Muscle layer of duodenum (tissue), 2 donors: ENCODE measurements at regions not wholly inside any gene's neighbourhood (a gene's known extent, or its start where the extent isn't known, plus 50 kb on each side); places are given as distances from the start of the nearest gene placed in this dataset.
"Not testable (repeated sequence)": the region's sequence is repeated elsewhere in the genome, so short reads cannot be mapped to it uniquely, and the experiment has no call there.

Experiments used
- H3K27ac ChIP-seq: one replicate; pipeline ENCODE4 v1.7.0; 2013; ENCODE audit warnings: mild to moderate bottlenecking, low read length
- H3K27me3 ChIP-seq: one replicate; pipeline ENCODE4 v1.7.0; 2013; ENCODE audit warnings: low read depth, mild to moderate bottlenecking, control low read depth, low read length
- H3K36me3 ChIP-seq, 2 donors: one replicate each; pipeline ENCODE4 v1.7.0; 2013; ENCODE audit warnings: low read length in 2 of 2, control low read depth in 1 of 2, mild to moderate bottlenecking in 1 of 2; ENCODE audit not compliant: insufficient read depth in 2 of 2, control insufficient read depth in 1 of 2
- H3K4me1 ChIP-seq, 2 donors: one replicate each; pipeline ENCODE4 v1.7.0; 2013; ENCODE audit warnings: low read length in 2 of 2, mild to moderate bottlenecking in 2 of 2, control low read depth in 1 of 2, moderate library complexity in 1 of 2; ENCODE audit not compliant: insufficient read depth in 2 of 2, control insufficient read depth in 1 of 2
- H3K4me3 ChIP-seq, 2 donors: one replicate each; pipeline ENCODE4 v1.7.0; 2013; ENCODE audit warnings: low read length in 2 of 2, low read depth in 1 of 2, mild to moderate bottlenecking in 1 of 2
- H3K9me3 ChIP-seq, 2 donors: one replicate each; pipeline ENCODE4 v1.7.0; 2013; ENCODE audit warnings: low read length in 2 of 2, control low read depth in 1 of 2, mild to moderate bottlenecking in 1 of 2; ENCODE audit not compliant: control insufficient read depth in 1 of 2
- donor health status: healthy.

DNA sequence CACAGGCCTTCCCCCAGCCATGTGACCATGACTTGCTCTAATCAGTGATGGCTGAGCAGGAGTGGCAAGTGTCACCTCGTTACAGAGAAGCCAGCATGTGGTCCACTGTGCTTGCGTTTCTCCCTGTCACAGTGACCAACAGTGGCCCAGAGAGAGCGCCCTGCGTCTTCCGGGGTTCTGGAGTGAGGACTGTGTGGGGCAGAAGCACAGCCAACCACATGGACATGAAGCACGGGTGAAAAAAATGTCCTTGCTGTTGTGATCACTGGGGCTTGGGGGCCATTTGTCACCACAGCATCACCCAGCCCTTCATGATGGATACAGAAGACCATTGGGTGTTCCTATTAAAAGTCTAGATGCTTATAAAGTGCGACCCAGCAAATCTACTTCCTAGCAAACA is 174.6 kb upstream of the C14orf180 start:
- Histone ChIP-seq H3K27ac (no peak overlapping the region), H3K9me3 (peaks cover 0 to 7% of the 10 kb centered on the region in 2 donors), H3K36me3 (no peaks in the 10 kb centered on the region), H3K27me3 (no peaks in the 10 kb centered on the region), H3K4me3 (no peak overlapping the region), H3K4me1 (no peaks in the 10 kb centered on the region)

DNA sequence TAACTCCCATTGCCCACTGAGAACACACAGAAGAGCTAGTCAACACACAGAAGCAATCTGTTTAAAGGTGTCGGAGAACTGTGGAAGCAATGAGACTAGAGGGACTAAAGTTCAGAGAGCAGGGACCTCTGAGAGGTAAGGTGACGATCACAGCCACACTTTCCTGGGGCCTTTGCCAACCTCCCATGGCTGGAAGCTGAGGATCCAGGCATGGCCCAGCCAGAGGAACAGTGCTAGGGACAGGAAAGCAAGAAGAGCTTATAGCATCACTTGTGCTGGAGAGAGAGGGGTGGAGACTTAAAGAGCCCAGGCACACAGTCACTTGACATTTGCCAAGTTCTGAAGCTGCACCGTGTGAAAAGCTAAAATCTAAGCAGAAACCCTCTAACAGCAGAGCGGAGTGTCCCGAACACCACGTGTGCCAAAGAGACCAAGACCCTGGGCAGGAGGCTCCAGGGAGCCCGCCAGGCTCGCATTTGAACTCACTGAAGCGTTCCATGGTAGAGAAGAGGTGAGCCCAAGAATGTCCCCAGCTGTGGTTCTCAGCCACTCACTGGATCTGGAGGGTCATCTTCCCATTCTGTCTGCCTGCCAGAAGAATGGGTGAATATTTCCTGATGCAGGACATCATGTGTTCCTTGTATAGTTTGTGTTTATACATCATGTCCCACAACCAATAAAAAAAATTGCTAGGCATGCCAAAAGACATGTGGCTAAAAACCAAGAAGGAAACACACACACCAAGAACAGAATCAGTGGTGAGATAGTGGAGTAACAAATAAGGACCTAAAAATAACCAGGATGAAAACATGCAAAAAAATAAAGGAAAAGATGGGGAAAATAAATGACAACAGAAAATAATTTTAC is 174.0 kb upstream of the C14orf180 start:
- Histone ChIP-seq H3K27me3 (no peaks in the 10 kb centered on the region), H3K4me3 (no peak overlapping the region), H3K36me3 (no peaks in the 10 kb centered on the region), H3K27ac (no peak overlapping the region), H3K4me1 (no peaks in the 10 kb centered on the region), H3K9me3 (peaks cover 0 to 7% of the 10 kb centered on the region in 2 donors)

DNA sequence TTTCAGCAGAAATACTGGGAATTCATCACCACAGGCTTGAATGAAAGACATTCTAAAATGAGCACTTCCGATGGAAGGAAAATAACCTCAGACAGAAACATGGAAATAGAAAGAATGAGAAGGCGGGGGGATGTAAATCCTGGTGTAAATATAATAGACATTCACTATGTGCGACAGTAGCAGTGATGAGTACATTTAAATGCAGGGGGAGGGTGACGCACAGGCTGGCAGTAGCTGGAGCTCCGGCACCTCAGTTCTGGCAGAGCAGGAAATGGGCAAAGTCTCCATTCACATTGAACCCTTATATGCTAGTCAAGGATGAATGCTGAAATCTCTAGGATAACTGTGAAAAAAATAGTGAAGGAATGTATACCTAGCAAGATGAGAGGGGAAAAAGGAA is 172.7 kb upstream of the C14orf180 start:
- Histone ChIP-seq H3K27me3 (no peaks in the 10 kb centered on the region), H3K36me3 (no peaks in the 10 kb centered on the region), H3K9me3 (peaks cover 0 to 7% of the 10 kb centered on the region in 2 donors), H3K4me3 (no peak overlapping the region), H3K4me1 (no peaks in the 10 kb centered on the region), H3K27ac (no peak overlapping the region)

DNA sequence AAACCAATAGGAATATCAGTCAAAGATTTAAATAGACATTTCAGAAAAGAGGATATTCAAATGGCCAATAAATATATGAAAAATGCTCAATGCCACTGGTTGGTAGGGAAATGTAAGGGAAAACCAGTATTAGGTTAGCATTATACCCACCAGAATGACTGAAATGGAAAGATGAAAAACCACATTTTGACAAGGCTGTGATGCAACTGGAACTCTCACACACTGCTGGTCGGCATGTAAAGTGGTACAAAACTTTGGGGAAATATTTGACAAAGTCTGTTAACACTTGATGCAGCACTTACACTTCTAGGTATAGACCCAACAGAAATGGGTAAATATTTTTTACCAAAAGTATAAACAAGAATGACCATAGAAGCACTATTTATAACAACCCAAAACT is 163.2 kb upstream of the C14orf180 start:
- no peaks in the 10 kb centered on the region for H3K27me3 ChIP-seq
- H3K4me1 ChIP-seq = no peaks in the 10 kb centered on the region
- H3K27ac ChIP-seq = no peak overlapping the region
- H3K4me3 ChIP-seq = no peak overlapping the region
- no peaks in the 10 kb centered on the region for H3K9me3 ChIP-seq
- no peaks in the 10 kb centered on the region for H3K36me3 ChIP-seq

DNA sequence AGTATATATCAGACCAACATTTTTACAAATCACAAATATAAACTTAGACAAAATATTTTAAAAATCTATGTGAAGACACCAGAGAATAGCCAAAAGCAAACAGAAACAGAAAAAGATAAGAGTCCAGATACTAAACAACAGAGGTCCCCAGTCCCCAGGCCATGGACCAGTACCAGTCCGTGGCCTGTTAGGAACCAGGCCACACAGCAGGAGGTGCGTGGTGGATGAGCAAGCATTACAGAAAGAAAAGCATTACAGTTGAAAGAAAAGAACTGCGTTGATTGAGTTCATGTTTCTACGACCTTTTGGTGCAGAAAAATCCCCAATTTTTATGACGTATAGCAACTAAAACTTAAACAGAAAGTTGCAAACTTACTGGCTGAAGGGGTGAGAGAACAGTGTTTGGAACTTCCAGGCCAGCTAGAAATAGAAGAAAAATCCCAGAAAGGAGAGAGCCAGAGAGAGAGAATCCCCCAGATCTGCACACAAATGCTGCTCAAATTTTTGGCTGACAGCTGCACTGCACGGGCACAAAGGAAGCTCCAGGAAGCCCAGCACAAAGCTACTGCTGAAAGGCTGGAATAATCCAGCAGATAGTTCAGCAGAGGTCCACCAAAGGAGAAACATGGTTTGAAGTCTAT is 159.6 kb upstream of the C14orf180 start:
- H3K9me3 ChIP-seq = no peaks in the 10 kb centered on the region
- no peak overlapping the region for H3K4me3 ChIP-seq
- H3K27ac ChIP-seq = no peak overlapping the region
- H3K4me1 ChIP-seq = peaks cover 0 to 6% of the 10 kb centered on the region in 2 donors
- H3K36me3 ChIP-seq = no peaks in the 10 kb centered on the region
- H3K27me3 ChIP-seq = no peaks in the 10 kb centered on the region

DNA sequence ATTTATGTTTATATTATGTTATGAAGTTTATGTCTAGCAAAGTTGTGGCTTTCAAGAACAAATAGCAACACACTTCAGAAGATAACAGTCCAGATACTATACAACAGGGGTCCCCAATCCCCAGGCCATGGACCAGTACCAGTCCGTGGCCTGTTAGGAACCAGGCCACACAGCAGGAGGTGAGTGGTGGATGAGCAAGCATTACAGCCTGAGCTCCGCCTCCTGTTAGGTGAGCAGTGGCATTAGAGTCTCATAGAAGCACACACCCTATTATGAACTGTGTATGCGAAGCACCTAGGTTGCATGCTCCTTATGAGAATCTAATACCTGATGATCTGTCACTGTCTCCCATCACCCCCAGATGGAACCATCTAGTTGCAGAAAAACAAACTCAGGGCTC is 159.0 kb upstream of the C14orf180 start:
- H3K27me3 ChIP-seq, H3K9me3 ChIP-seq, H3K4me3 ChIP-seq, H3K27ac ChIP-seq, H3K4me1 ChIP-seq, H3K36me3 ChIP-seq: not testable (repeated sequence)

DNA sequence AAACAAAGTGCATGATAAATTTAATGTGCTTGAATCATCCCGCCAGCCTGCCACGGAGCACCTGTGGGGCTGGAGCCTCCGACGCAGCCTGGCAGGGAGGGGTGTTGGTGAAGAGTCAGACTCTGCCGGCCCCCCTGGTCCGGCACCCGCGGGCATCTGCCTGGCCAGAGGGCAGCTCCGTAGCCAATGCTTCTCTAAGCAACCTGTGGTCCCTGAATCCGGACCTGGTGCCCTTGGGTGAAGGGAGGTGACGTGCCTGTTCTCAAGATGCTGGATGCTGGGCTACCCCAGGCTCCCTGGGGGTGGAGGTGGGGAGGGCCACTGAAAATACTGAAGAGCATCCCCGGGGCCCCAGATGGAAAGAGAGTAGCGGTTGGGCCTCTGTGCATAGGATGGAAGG is 158.6 kb upstream of the C14orf180 start:
- H3K27me3 ChIP-seq = no peaks in the 10 kb centered on the region
- H3K27ac ChIP-seq = no peak overlapping the region
- H3K36me3 ChIP-seq = no peaks in the 10 kb centered on the region
- H3K9me3 ChIP-seq = no peaks in the 10 kb centered on the region
- peaks cover 0 to 6% of the 10 kb centered on the region in 2 donors for H3K4me1 ChIP-seq
- no peak overlapping the region for H3K4me3 ChIP-seq

DNA sequence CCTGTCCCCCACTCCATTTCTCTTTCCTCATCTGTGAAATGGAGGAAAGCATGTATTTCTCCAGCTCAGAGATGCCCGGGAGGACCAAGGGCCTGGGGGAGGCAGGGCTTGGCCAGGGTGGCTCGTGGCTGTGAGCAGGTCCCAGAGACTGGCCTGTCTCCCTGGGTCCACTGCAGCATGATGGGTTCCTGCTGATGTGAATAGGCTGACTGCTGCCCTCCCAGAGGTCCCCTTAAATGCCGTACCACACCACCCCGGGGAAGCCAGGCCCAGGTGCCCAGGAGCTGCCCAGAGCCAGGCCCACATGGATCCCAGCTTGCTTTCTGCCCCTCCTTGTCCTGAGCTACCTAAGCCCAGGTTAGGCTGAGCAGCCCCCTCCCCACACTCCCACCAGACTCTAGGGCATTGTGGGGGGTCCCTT is 158.2 kb upstream of the C14orf180 start:
- H3K27me3 ChIP-seq = no peaks in the 10 kb centered on the region
- H3K4me1 ChIP-seq = peaks cover 0 to 6% of the 10 kb centered on the region in 2 donors
- no peaks in the 10 kb centered on the region for H3K36me3 ChIP-seq
- no peak overlapping the region for H3K4me3 ChIP-seq
- H3K27ac ChIP-seq = no peak overlapping the region
- no peaks in the 10 kb centered on the region for H3K9me3 ChIP-seq

DNA sequence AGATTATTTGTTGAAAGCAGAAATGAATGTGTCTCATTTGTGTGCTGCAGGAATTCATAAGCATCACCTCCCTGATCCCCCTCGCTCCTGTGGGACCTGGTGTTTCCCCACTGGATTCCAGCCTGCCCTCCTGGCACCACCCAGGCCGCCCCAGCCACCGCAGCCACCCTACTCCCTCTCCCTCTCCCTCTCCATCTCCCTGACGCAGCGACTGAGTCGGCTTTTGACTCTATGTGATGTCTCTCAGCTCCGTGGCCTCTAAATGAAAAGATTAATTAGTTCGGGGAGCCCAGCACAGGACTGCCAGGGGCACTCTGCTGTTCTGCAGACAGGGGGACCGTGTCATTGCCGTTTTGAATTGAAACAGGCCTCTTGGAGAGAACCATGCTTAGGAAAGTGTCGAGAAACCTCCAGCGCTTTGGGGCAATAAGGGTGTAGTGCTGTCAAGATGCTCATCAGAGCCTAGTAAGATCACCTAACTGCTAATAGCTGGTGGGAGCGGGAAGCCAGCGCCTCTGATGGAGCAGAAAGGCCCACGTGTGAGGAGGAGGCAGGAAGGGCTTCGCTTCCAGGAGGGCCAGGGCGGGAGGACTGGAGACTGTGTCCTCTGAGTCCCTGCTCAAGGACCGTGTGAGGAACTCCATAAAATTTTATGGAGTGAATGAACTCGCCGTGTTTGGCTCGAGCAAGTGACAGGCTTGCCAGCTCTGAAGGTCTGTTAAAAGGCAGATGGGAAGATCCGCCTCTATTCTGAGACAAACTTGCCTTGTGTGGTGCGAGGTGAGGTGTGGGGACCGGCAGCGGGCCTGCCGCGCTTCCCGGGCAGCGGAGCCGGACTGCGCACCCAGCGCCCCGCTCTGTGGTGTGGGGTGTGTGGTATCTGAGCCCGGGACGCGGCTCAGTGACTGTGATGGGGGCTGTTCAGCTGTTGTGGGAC is 157.4 kb upstream of the C14orf180 start:
- Histone ChIP-seq H3K9me3 (no peaks in the 10 kb centered on the region), H3K4me1 (peaks cover 0 to 6% of the 10 kb centered on the region in 2 donors), H3K27me3 (no peaks in the 10 kb centered on the region), H3K36me3 (no peaks in the 10 kb centered on the region), H3K4me3 (no peak overlapping the region), H3K27ac (no peak overlapping the region)

DNA sequence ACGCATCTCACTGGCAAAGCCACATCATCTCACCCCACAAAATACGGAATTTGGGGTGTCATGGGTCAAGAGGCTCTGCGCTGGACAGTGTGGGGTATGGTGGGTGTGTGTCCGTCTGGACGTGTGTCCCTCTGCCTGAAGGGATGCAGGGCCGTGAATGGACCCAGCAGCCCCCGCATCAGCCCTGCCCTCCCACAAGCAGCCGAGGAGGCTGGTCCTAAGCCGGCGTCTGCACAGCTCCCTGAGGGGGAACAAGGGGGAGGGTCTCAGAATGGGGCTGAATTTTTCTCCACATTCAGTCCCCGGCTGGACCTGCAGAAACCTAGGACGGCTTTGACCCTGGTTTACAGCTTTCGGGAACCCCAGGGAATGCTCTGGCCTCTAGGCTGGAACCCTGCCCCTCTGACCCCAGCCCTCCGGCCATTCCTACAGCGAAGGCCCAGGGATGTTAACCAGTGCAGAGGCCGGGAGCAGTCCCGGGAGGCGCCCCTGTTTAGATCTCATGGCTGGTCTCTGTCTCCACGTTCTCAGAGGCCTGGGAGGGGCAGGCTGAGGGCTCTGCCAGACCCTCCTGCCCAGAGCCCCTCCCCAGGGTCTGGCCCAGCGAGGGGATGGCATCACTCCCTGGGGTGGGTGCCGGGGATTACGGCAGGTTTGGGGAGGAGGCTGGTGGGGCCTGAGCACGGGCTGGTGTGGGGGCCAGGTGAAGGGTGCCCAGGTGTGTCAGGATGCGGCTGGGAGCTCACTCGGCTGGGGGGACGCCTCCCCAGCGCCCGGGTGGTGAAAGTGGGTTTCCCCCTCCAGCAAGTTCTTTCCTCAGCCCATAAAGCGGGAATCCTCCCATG is 156.5 kb upstream of the C14orf180 start:
- H3K27ac ChIP-seq = no peak overlapping the region

More for the DNA sequence above, 156.5 kb upstream of the C14orf180 start:
- no peak overlapping the region for H3K4me3 ChIP-seq
- no peaks in the 10 kb centered on the region for H3K36me3 ChIP-seq
- no peaks in the 10 kb centered on the region for H3K9me3 ChIP-seq
- no peaks in the 10 kb centered on the region for H3K27me3 ChIP-seq
- peaks cover 0 to 6% of the 10 kb centered on the region in 2 donors for H3K4me1 ChIP-seq
